GM21381 (cell line): ENCODE measurements at regions not wholly inside any gene's neighbourhood (a gene's known extent, or its start where the extent isn't known, plus 50 kb on each side); places are given as distances from the start of the nearest gene placed in this dataset.
"Not testable (repeated sequence)": the region's sequence is repeated elsewhere in the genome, so short reads cannot be mapped to it uniquely, and the experiment has no call there.

Source experiments
- ATAC-seq: cut with Tn5 transposase; IDR thresholded peaks from one replicate; pipeline ENCODE4 v1.9.1; 2021; ENCODE audit warnings: mild to moderate bottlenecking, moderate library complexity; ENCODE audit not compliant: unreplicated experiment

GRCh38 chr2:107685421-107685986, 141.2 kb upstream of the RGPD4 start:
- no peak for ATAC-seq

- no peak for ATAC-seq
Measured at GRCh38 chr2:107687073-107687472, 139.6 kb upstream of the RGPD4 start.

- no peak for ATAC-seq
Measured at GRCh38 chr2:107688135-107688534, 138.6 kb upstream of the RGPD4 start.

GRCh38 chr2:107693604-107694003, 133.1 kb upstream of the RGPD4 start:
- no peak for ATAC-seq

- ATAC-seq, result no peak
Measured at GRCh38 chr2:107694667-107695066, 132.0 kb upstream of the RGPD4 start.

- ATAC-seq, result no peak
Measured at GRCh38 chr2:107697385-107697784, 129.3 kb upstream of the RGPD4 start.

GRCh38 chr2:107698861-107699260, 127.8 kb upstream of the RGPD4 start:
- ATAC-seq, result no peak

GRCh38 chr2:107700073-107700472, 126.6 kb upstream of the RGPD4 start:
- ATAC-seq, result no peak

- no peak for ATAC-seq
Measured at GRCh38 chr2:107711941-107712340, 114.8 kb upstream of the RGPD4 start.

GRCh38 chr2:107712857-107713256, 113.8 kb upstream of the RGPD4 start:
- no peak for ATAC-seq

- ATAC-seq, result no peak
Measured at GRCh38 chr2:107717661-107718060, 109.0 kb upstream of the RGPD4 start.

GRCh38 chr2:107719141-107719540, 107.6 kb upstream of the RGPD4 start:
- no peak for ATAC-seq

GRCh38 chr2:107719836-107720235, 106.9 kb upstream of the RGPD4 start:
- no peak for ATAC-seq

GRCh38 chr2:107721178-107721577, 105.5 kb upstream of the RGPD4 start:
- no peak for ATAC-seq

- no peak for ATAC-seq
Measured at GRCh38 chr2:107721586-107721985, 105.1 kb upstream of the RGPD4 start.

- not testable (repeated sequence) for ATAC-seq
Measured at GRCh38 chr2:107725824-107726223, 100.9 kb upstream of the RGPD4 start.

GRCh38 chr2:107727318-107727717, 99.4 kb upstream of the RGPD4 start:
- ATAC-seq, result no peak

- no peak for ATAC-seq
Measured at GRCh38 chr2:107728586-107728985, 98.1 kb upstream of the RGPD4 start.

- no peak for ATAC-seq
Measured at GRCh38 chr2:107729440-107729839, 97.3 kb upstream of the RGPD4 start.

GRCh38 chr2:107730898-107731297, 95.8 kb upstream of the RGPD4 start:
- no peak for ATAC-seq

- no peak for ATAC-seq
Measured at GRCh38 chr2:107731435-107731834, 95.3 kb upstream of the RGPD4 start.

GRCh38 chr2:107735201-107735600, 91.5 kb upstream of the RGPD4 start:
- no peak for ATAC-seq

- no peak for ATAC-seq
Measured at GRCh38 chr2:107737756-107738155, 88.9 kb upstream of the RGPD4 start.
